GM11168 (cell line): ENCODE measurements at regions not wholly inside any gene's neighbourhood (a gene's known extent, or its start where the extent isn't known, plus 50 kb on each side); places are given as distances from the start of the nearest gene placed in this dataset.
"Not testable (repeated sequence)": the region's sequence is repeated elsewhere in the genome, so short reads cannot be mapped to it uniquely, and the experiment has no call there.

Experiments
- in situ Hi-C: fragments of 300-500 bp; cut with MboI; formaldehyde crosslinking; loops from one replicate; pipeline ENCODE4 v1.12.0; 2022; ENCODE audit warnings: low sequenced_read_pairs; ENCODE audit not compliant: unreplicated experiment

DNA sequence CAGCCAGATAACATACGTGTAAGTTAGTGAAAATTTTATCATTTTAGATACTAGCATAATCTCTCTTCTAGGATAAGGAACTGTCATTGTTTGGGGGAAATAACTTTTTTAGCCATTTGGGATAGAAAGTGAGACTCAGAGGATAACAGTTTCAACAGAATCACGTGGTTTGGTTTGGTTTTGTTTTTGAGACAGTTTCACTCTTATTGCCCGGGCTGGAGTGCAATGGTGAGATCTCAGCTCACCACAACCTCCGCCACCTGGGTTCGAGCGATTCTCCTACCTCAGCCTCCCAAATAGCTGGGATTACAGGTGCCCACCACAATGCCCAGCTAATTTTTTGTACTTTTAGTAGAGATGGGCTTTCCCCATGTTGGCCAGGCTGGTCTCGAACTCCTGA is 323.2 kb upstream of the MEIS1 start:
- in situ Hi-C loops = no loop called here

DNA sequence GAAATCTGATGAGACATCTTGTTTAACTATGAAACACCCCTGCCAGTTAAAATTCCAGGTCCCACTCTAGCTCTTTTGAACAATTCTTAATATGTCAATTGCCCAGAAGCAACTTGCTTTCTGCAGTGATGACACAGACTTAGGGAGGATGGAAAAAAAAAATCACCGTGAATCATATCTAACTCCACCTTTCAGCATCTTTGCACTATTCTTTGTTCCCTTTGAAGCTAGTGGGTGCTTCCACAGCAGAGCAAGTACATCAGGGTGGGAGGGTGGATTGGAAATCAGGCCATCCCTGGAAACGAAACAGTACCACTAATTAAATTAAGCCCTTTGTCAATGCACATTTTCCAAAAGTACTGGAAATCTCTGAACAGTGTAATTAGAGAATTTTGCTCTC is 324.3 kb upstream of the MEIS1 start:
- in situ Hi-C loops = no loop called here

DNA sequence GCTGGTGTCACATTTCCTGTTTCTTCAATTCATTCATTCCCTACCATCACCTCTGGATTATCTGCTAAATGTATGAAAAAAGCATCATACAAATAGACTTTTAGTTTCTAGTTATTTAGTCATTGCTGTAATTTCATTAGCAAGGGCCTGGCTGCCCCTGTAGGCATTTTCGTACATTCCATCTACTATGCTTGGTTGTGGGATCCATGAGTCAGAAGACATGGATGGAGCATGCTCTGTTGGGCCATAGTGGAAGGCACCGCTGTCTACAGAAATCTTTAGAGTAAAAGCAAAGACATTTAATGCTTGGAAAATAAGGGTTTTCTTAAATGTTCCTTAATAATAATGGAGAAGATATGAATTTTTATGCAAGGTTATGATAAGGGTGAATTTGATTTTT is 324.8 kb upstream of the MEIS1 start:
- in situ Hi-C loops = no loop called here

DNA sequence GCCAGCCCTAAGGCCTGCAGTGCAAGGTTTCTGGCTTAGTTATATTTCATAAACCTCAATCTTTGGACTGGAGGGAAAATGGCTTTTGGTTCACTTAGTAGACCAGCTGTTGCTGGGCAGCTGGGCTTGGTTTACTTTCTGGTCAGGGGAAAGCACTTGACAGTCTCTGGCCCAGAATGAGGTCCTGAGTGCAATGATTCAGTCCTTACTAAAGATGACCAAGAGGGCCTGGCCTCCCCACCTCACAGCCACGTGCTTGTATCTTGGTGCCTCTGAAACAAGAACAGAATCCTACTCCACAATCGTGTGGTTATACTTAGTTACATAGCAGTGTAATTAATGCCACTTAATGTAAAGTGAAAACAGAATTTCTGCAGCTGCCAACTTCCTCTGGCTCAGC is 325.5 kb upstream of the MEIS1 start:
- in situ Hi-C loops = no loop called here

DNA sequence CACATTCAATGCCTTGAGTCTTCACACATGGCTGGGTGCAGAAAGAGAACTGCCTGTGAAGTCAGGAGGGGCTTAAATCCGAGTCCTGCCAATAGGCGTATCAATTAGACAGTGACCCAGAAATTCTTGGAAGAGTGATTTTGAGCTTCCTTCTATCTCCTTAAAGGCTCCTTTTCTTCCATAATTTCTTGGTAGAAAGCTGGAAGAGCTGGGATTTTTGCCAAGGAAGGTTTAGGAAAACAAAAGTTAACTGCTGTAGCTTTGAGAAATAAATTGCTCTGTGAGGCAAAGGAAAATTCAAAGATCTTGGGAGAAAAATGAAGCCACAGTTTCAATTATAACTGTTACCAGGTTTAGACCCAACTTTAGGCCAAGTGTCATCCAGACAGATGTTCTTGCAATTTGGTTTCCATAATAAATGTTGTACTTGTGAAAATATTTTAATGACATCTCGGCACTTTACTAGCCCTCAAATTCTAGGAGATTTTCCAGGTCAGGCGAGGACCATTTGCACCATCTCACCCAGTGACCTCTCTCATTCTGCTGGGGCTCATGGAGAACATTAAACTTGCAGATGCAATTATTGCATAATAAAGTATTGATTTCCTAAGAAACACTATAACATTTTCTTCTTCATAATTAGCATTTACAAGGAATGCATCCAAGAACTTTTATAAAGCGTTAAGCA is 329.7 kb upstream of the MEIS1 start:
- in situ Hi-C loops = no loop called here

DNA sequence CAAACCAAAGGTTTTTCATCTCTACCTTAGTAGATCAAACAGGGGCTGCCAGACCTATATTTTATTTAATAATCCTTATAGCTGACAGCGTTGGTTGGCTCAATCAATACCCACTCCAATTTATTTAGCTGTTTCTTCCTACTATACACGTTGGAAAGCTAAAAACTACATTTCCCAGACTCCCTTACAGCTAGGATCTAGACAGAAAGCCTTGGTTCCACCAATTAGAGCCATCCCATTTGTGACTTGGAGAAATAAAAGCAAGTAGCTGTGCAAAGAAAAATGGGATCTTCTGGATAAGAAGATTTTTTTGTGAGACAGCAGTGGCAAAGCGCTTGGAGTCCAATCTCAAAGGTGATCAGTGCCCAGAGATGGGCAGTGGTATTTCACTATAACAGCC is 331.3 kb upstream of the MEIS1 start:
- in situ Hi-C loops = no loop called here

DNA sequence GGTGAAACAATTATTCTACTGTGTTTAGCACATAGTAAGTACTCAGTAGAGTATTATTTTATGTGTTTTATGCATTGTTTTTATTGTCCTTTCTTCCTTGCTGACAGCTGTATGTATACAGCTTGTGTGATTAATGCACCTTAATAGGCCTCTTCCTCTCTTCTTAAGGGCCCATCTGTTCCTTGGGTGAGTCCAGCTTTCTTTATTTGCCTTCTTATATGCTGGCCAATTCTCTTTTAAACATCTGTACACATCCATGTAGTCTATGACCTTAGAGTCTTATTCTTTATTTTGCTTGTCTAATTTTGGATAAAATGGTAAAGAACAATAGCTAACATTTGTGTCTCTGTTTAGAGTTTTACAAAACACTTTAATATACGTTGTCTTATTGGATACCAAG is 333.7 kb upstream of the MEIS1 start:
- in situ Hi-C loops = no loop called here

DNA sequence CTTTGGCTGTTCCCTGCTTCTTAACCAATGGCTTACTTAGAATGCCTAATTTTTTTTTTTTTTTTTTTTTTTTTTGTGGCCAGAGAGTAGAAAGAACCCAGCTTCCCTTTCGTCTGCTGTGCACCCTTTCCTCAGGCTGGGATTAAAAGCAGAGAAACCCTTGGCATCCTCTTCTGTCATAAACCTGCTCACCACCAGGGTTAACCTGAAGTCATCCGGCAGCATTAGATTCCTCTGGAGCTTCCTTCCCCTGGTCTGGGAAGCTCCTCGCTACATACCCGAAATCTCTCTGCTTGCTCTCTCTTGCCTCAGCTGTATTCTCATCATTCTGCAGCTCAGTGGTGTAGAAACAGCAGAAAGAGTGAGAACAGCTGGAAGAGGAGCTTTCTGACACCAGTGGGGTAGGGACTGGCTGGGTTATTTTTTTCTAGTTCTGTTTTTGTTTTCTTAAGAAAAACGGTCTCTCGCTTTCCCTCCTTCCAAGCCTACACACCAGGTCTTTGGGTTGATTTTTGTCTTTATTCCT is 339.0 kb upstream of the MEIS1 start:
- in situ Hi-C loops = no loop called here

DNA sequence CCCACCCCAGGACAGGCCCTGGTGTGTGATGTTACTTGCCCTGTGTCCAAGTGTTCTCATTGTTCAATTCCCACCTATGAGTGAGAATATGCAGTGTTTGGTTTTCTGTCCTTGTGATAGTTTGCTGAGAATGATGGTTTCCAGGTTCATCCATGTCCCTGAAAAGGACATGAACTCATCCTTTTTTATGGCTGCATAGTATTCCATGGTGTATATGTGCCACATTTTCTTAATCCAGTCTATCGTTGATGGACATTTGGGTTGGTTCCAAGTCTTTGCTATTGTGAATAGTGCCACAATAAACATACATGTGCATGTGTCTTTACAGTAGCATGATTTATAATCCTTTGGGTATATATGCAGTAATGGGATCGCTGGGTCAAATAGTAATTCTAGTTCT is 340.2 kb upstream of the MEIS1 start:
- in situ Hi-C loops = not testable (repeated sequence)

DNA sequence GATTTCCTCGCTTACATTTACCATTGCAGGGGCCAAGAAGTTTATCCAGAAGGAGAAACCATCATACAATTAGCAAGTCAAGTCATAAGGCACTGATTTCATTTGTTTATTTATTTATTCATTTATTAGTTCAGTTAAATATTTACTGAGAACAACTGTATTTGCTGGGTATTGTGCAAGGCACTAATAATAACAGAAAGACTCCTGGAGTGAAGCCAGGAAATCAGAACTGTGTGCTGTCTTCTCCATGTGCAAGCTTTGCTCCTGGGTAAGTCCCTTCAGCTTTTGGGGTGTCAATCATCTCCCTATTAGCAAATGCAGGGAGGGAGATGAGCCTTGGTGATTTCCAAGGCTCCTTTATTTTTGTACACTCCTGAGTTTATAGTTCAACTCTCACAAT is 341.6 kb upstream of the MEIS1 start:
- in situ Hi-C loops = no loop called here

DNA sequence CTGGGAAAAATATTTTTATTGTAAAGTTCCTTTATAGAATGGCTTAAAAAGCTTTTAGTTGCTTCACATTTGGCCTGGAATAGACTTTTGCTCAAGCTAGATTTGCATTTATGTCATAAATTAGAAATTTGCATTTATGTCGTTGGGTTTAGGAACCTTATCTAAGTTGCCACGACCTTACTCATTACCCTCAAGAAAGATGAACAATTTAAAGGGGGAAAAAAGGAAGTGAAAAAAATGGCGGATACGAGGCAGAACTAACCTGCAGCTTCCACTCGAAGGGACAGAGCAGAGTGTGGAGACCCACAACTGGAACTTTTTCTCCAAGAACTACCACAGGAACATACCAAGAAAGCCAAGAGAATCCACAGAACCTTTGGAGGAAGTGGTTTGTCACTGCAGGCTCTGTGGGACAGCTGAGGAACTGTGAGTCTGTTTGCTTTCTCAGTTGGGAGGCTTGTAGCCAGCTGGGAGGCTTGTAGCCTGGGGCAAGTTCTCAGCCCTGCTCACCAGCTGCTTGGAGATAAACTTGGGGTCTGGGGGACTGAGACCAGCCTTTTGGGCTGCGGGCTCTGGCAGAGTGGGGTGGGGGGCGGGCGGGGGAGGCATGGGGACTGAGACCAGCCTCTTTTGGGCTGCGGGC is 349.9 kb upstream of the MEIS1 start:
- in situ Hi-C loops = no loop called here

DNA sequence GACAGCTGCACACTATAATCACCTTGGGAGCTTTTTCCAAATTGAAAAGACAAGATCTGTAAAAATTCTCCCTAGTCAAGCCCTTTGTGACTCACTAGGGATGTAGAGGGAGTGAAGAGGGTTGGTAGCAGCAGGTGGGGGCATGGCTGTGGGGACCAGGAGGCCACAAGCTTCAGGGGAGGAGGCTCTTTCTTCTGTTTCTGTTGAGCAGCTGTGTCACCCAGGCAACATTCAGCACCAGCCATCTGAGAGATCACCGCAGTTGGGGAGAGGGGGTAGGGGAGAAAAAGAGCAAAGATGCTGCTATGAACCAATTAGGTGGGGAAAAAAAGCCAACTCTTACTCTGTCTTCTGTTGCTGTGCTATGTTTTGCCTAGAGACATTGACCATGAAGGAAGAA is 352.3 kb upstream of the MEIS1 start:
- in situ Hi-C loops = no loop called here

DNA sequence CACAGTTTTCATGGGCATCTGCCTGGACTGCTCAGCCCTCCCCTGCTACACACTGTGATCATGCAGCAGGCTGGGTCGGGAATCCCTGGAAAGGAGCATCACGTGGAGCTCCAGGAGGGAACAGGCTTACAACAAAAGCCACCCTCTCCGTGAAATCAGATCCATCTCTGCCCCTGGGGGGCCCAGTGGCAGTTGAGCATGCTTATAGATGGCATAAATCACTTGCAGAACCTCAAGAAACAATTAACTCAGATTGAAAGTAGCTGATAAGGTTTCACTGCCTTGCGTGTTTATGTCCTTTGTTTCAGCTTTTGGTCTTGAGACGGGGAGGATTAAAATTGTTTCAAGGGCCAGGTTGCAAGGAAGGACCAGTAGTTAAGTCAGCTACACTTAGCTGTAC is 354.8 kb upstream of the MEIS1 start:
- in situ Hi-C loops = no loop called here

DNA sequence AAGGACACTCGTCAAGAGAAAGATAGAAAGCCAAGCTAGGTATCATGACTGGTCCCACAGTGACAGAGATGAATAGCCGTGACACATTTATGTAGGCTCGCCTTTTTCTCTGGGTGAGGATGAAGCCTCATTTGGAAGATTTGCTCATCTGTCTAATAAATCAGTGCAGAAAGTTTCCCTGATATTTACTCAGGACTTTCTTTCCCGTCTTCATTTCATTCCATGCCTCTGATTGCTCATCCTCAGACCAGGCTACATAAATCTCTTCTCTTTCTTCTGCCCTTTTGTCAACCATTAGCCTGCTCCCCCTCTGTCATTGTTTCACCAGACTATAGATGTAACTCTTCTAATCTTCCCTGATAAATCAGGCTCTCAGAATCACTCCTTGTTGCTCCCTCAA is 361.8 kb upstream of the MEIS1 start:
- in situ Hi-C loops = no loop called here

DNA sequence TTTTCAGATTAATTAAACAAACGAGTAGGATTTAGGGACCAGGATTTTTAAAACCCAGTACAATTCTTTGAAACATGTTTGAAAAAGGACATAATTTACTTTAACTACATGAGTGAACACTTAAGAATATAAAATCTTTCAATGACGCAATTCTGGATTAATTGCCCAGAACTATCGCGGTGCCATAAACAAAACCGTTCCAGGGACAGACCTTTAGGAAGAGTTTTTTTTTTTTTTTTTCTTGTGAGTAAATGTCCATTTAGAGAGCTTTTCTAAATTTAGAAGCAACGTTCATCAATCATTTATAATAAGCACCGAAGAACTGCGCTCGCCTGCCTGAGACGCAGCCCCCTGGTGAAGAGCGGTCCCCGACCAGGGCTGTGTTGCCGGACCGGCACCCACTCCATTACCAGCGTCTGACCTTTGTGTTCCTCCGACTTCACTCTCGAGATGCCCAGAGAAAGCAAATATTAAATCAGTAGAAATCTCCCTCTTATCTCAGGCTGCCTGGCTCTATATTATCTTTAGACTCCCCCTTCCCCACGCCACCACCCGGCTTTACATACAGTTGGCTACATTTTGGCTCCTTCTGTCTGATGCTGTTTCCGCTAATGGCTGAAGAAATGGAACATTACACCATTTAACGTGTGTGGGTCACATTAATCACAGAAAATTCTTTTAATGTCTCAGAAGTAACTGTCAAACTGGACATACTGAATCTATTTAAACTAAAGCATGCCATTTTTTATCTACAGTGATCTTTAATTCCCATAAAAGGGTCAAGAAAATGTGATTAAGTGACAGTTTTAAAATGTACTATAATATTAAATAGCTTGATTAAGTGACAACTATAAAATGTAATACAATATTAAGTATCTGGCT is 364.0 kb upstream of the MEIS1 start:
- in situ Hi-C loops = no loop called here

DNA sequence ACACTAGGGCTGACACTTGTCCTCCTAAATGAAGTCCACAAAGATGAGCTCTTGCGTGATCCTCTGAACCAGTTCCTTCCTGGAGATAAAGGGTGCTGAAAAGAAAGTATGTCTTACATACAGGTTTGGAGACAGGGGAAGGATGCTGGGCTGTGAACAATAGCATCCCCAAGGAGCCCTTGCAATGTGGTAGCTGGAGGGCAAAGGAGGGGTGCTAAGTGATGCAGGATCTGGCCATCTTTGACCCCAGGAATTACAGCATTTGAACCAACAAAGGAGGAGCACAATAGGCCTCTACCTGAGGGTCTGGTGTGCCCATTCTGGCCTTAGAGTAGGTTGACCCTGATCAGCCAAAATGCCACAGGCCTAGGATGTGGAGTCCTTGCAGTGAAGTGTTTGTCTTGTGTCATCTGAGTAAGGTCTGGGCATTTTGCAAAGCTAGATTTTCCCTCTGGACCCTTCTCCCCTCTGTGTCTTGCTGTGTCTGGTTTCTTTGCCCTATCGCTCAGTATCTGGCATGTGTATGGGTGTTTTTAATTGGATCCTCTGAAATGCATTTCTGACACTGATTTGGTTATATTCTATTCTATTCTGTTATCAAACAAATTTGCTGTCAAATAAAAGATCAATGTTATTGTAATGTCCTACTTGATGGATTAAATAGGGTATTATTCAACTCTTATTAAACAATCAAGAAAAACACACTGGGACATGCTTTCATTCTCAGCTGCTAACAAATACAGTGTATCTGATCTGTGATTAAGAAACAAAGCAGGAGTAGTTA is 364.8 kb upstream of the MEIS1 start:
- in situ Hi-C loops = loop anchor here (5.0 kb wide), 1 partner anchor 102 kb away; no protein-coding TSS in a partner anchor

DNA sequence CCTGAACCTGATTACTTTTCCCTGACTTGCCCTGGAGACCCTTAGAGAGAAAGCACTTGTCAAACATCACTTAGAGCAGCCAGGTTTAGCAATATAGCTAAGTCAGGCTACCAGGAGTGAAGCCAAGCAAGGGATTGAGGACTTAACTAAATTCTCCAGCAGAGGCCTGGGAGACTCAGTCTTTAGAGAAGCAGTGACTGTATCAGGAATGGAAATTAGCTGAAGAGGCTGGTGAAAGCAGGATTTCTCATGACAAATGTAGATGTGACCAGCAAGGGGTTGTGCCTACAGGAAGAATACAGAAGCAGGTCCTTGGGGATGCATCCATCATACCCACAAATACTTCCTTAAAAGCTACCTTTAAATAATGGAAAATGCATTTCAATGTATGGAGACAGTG is 368.9 kb upstream of the MEIS1 start:
- in situ Hi-C loops = loop anchor here (5.0 kb wide), 1 partner anchor 106 kb away; no protein-coding TSS in a partner anchor

DNA sequence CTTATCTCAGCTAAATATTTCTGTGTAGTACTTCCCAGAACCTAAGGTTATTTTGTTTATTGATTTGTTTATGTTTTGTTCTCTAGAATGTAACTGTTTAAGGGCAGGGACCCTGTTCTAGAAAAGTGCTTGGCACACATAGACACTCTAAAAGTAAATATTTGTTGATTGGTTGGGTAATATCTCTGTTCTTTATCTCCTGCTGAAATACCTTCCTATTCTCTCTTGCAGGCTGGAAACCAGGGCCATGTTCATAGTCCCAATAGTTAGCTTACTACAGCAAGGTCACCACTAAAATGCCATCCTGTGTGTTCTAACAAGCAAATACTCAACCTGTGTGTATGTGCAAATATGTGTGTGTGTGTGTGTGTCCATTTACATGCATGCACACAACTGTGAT is 375.6 kb upstream of the MEIS1 start:
- in situ Hi-C loops = no loop called here

DNA sequence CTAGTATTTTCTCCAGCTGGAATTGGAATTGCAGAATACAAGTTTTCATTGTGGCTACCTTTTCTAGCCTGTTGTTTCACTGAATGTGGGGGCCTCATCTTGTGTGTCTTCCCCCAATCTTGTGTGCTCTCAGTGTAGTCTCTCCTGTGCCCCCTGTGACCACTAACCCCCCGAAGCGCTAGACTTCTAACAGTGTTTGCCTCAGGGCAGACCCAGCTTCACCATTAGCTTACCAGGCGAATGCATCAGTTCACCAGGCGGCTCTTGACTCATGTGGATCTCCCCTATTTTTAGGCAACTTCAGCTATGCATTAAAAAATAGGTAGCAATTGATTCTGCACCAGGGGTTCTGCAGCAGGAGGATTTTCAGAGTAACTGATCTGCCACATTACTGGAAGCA is 376.2 kb upstream of the MEIS1 start:
- in situ Hi-C loops = no loop called here

DNA sequence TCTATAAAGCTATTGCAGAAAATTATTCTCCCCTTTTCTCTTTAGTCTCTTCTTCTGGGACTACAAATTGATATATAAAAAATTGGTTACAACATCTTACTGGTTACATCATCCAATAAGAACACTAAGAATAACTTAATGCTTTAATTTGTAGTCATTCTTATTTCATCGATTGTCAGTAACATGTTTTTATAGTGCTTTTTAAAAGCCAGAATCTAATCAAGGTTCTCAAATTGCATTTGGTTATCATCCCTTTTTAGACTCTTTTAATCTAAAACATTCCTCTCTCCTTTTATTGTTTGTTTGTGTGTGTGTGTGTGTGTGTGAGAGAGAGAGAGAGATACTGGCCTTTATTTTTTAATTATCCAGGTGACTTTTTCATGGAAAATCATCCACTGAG is 377.1 kb upstream of the MEIS1 start:
- in situ Hi-C loops = no loop called here
